GM12864 (cell line): ENCODE measurements at regions not wholly inside any gene's neighbourhood (a gene's known extent, or its start where the extent isn't known, plus 50 kb on each side); places are given as distances from the start of the nearest gene placed in this dataset.
"Not testable (repeated sequence)": the region's sequence is repeated elsewhere in the genome, so short reads cannot be mapped to it uniquely, and the experiment has no call there.

Experiments used
- DNase-seq: peaks from one replicate; pipeline ENCODE4 v3.0.0-alpha.2; 2011; ENCODE audit warnings: low read depth
- H3K4me3 ChIP-seq: 2 replicates; pipeline ENCODE4 v1.5.1; 2011; ENCODE audit warnings: mild to moderate bottlenecking, low read depth, low read length, control low read depth
- CTCF ChIP-seq: IDR thresholded peaks from 2 replicates; pipeline ENCODE4 v1.5.1; 2011; ENCODE audit warnings: low read depth, mild to moderate bottlenecking, moderate library complexity, low read length, control low read depth, inconsistent platforms; ENCODE audit errors: missing control alignments

- no peak for TF ChIP-seq CTCF
- no peak overlapping the region for H3K4me3 ChIP-seq
- DNase-seq = no peak
These were observed 129.0 kb downstream of the SOX4 start for GRCh38 chr6:21722510-21722909.

- no peak for TF ChIP-seq CTCF
- no peak for DNase-seq
- H3K4me3 ChIP-seq = no peak overlapping the region
These were observed 133.1 kb downstream of the SOX4 start for GRCh38 chr6:21726676-21727075.

- DNase-seq = no peak
- H3K4me3 ChIP-seq = no peak overlapping the region
- no peak for TF ChIP-seq CTCF
These were observed 134.6 kb downstream of the SOX4 start for GRCh38 chr6:21728141-21728540.

GRCh38 chr6:21729431-21729830 is 135.9 kb downstream of the SOX4 start:
- no peak for DNase-seq
- no peak for TF ChIP-seq CTCF

GRCh38 chr6:21730533-21730932 is 137.0 kb downstream of the SOX4 start:
- TF ChIP-seq CTCF = no peak
- H3K4me3 ChIP-seq = no peak overlapping the region
- no peak for DNase-seq

More at GRCh38 chr6:21729431-21729830, 135.9 kb downstream of the SOX4 start:
- no peak overlapping the region for H3K4me3 ChIP-seq

GRCh38 chr6:21731411-21732031 is 138.0 kb downstream of the SOX4 start:
- no peak for TF ChIP-seq CTCF
- no peak overlapping the region for H3K4me3 ChIP-seq
- no peak for DNase-seq

- H3K4me3 ChIP-seq, DNase-seq: not testable (repeated sequence)
These were observed 138.6 kb downstream of the SOX4 start for GRCh38 chr6:21732032-21732730.
